ENCODE measurements at regions not wholly inside any gene's neighbourhood (a gene's known extent, or its start where the extent isn't known, plus 50 kb on each side); places are given as distances from the start of the nearest gene placed in this dataset.
A peak's percentile ranks its signal among the peaks of the same experiment; 100 is the strongest.

GRCh38 chr15:93974804-93975481, 256.4 kb upstream of the MCTP2 start:
- DNase-seq (ENCODE audit: low read depth) = peak; percentile 6
- no peak overlapping the region for H3K4me3 ChIP-seq (ENCODE audit: low read depth, low read length)
- TF ChIP-seq CTCF (conservative IDR thresholded peaks at IDR 0.05; ENCODE audit: low read depth, low read length) = peak; percentile 68

- no peak for TF ChIP-seq CTCF (conservative IDR thresholded peaks at IDR 0.05; ENCODE audit: low read depth, low read length)
- DNase-seq (ENCODE audit: low read depth) = no peak
- H3K4me3 ChIP-seq (ENCODE audit: low read depth, low read length) = no peak overlapping the region
Observed at GRCh38 chr15:93973287-93973686, 258.1 kb upstream of the MCTP2 start.

DNA sequence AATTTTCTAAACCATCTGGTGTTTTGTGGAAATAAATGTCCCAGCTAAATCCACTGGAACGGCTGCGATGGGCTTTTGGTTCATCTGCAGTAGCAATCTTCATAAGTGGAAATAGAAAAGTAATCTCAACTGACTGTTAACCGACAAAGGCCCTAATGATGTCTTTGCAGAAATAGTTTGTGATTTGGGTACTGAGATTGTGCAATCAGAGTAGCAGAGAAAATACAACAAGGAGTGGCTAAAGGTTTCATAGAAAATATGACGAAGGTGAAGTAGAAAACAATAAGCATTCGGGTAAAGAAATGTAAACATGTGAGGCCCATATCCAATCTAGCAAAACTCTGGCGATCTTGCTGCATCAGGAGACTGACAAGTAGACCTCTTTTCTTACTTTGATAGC, 262.6 kb upstream of the MCTP2 start:
- no peak overlapping the region for H3K4me3 ChIP-seq (ENCODE audit: low read depth, low read length)
- no peak for DNase-seq (ENCODE audit: low read depth)
- TF ChIP-seq CTCF (conservative IDR thresholded peaks at IDR 0.05; ENCODE audit: low read depth, low read length) = no peak

GRCh38 chr15:93965304-93965908, 266.0 kb upstream of the MCTP2 start:
- TF ChIP-seq CTCF (conservative IDR thresholded peaks at IDR 0.05; ENCODE audit: low read depth, low read length) = no peak
- H3K4me3 ChIP-seq (ENCODE audit: low read depth, low read length) = no peak overlapping the region

DNA sequence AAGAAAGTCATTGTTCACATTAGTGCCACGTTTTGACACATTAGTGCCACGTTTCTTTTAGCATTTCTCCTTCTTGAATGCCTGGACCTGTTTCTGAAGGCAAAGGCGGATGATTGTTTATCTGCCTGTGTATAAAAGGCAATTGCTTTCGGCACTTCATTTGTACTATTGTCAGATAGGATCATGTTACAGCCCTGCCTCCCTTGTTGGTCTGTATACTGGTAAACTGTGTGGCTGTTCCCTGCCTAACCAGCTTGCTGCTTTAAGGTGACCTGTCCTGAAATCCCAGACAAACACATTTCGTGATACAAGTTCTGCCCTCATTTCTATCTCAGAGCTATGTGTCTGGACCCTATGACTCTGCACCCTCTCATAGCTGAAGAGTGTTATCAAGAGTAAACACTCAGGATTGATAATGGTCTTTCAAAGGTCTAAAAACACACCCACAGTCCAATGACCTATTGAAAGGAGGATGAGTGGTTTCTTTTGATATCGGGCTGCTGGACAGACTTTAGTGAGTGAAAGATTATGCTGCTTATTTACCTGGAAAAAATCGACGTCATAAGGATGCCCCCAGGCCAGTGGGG, 276.3 kb upstream of the MCTP2 start:
- no peak for TF ChIP-seq CTCF (conservative IDR thresholded peaks at IDR 0.05; ENCODE audit: low read depth, low read length)
- no peak for DNase-seq (ENCODE audit: low read depth)

More at GRCh38 chr15:93965304-93965908, 266.0 kb upstream of the MCTP2 start:
- DNase-seq (ENCODE audit: low read depth) = no peak

DNA sequence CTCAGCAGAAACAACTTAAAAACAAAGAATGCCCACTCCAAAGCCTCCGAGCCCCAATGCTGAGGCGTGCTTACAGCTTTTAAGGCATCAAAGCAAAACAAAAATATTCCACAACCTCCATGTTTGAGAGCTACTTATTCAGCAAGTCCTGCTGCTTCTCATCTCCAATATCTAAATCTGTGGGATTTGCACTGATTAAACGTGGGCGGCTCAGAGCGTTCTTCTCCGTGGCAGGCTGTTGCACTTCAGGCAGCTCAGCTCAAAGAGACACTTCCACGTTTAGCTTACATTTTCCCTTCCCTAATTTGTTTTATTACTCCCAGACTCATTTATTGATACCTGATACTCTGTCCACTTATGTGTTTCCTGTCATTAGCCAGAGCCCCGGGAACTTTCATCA, 282.6 kb upstream of the MCTP2 start:
- TF ChIP-seq CTCF (conservative IDR thresholded peaks at IDR 0.05; ENCODE audit: low read depth, low read length) = no peak
- DNase-seq (ENCODE audit: low read depth) = no peak
- H3K4me3 ChIP-seq (ENCODE audit: low read depth, low read length) = no peak overlapping the region

More for the DNA sequence above, 276.3 kb upstream of the MCTP2 start:
- no peak overlapping the region for H3K4me3 ChIP-seq (ENCODE audit: low read depth, low read length)

All from epithelial cell of proximal tubule (primary cell).